GM18502 (cell line): ENCODE measurements at regions not wholly inside any gene's neighbourhood (a gene's known extent, or its start where the extent isn't known, plus 50 kb on each side); places are given as distances from the start of the nearest gene placed in this dataset.
"Not testable (repeated sequence)": the region's sequence is repeated elsewhere in the genome, so short reads cannot be mapped to it uniquely, and the experiment has no call there.

Source experiments
- ATAC-seq: cut with Tn5 transposase; IDR thresholded peaks from one replicate; pipeline ENCODE4 v1.9.1; 2021; ENCODE audit warnings: mild to moderate bottlenecking; ENCODE audit not compliant: unreplicated experiment, poor library complexity

DNA sequence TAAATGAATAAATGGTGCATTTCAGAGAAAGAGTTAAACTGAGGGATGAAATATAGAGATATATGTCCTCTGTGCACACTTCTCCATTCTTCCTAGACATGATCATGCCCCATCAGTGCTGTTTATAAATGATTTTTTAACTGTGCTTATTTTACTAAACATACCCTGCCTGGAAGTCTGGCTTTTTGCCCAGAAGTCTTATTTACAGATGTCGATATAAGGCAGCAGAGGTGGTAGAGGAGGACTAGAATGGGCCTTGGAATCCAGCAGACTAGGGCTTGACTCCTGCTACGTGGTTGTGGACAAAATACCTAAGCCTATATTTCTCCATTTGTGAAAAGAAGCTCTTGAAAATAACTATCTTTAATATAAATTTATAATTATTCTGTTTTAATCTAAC is 355.5 kb downstream of the RAD51AP2 start:
- no peak for ATAC-seq

DNA sequence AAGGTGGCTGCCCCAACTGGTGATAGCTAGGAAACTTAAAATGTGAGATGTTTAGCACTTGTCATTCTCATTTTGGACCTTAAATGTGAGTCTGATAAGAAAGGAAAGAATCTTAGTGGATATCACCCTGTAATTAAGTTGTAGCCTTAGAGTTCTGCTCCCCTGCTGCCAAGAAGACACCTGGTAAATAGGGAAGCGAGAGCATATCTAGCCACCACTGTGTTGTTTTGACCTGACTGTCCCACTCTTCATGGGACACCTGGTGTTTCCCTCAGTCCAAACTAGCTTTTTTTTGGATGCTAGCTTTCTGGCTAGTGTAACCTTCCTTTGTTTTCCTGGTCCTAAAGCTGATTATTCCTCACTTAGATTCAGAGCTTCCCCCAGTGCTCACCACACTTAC is 357.6 kb downstream of the RAD51AP2 start:
- peak; percentile 93 for ATAC-seq

DNA sequence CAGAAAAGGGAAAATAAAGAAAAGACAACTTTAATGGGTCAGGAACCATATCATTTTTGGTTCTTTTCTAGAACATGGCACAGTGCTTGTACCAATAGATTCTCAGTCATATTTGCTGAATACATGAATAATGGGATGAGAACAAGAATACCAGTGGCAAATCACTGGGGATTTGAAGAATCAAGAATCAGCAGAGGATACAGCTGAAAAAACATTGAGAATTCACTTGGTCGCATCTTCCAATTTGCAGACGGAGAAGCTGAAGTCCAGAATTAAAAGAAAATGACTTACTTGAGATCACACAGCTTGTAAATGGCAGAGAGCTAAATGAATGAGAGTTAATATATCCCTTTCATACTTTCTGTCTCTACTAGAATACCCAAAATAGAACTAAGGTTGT is 362.2 kb downstream of the RAD51AP2 start:
- no peak for ATAC-seq

DNA sequence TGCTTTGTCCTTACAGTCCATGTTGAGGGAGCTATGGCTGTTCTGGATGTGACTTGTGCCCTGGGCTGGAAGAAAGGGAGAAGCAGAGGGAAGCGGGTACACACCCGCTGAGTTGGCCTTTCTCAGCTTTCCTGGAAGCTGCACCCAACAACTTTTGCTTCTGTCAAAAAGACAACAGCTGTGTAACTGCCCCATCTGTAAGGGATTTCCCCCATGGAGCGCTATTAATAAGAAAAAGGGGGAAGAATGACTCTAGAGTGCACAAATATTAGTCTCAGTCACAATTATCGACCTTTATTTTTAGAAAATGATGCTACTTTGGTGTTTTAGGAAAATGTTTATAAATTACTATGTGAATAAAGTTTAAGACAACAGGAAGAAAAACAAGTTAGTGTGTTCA is 368.3 kb downstream of the RAD51AP2 start:
- no peak for ATAC-seq

DNA sequence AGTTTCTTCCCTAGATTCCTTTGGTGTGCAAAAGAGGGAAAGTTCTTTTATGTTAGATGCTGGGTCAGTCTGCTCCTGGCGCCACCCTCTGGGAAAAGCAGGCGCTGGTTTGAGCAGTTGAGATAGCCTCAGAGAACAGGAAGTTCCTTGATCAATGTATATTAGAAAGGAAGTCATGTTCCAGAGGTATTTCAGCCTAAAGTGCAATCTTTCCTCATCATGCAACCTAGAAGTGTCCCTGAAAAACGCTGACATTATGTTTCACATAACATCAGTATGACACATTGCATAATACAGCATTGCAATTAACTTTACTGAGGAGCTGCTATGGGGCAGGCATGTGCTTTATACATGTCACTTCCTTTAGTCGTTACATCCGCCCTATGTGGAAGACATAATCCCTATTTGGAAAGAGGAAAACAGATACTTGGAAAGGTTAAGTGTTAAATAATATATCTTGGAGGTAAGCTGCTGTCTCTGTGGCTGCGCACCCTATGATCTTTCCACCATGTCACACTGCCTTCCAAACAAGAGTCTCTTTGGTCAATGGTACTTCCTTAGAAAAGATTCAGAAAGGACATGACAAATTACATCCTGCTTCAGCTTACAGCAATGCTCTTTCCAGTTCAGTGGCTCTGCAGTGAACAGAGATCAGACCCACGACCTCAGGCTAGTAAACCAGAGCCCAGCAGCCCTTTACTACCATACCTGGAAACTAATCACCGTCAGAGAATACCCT is 369.7 kb downstream of the RAD51AP2 start:
- no peak for ATAC-seq

DNA sequence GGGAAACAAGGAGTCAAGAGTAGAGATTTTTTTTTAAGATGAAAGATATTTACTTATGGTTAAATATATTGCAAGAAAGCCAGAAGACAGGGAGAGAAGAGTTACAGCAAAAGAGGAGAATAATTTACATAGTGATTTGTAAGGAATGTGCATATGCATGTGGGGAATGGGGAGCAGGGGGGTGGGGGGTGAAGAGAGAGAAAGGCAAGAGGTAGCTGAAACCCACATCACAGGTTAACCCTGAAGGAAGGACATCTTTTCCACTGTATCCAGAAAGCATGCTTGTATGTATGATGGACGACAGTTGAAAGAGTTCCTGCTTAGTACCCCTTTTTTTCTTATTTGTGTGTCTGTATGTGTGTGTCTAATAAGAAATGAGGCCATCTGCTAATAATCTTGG is 371.9 kb downstream of the RAD51AP2 start:
- no peak for ATAC-seq

DNA sequence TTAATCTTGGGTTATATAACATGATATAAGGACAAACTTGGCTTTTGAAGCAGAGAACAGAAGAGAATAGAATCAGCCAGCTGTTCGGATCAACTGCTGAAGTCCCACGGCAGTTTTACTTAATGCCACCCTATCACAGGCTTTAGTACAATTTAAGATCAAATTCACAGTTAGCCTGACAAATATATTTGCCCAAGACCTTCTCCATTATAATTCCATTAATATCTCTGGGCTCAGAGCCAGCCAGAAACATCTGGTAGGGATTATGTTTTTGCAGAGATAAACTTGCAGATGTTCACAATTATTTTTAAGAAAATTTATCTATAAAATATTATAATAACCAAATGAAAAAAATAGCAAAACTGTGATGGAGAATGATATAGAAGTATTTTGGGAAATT is 381.4 kb downstream of the RAD51AP2 start:
- ATAC-seq: no peak

DNA sequence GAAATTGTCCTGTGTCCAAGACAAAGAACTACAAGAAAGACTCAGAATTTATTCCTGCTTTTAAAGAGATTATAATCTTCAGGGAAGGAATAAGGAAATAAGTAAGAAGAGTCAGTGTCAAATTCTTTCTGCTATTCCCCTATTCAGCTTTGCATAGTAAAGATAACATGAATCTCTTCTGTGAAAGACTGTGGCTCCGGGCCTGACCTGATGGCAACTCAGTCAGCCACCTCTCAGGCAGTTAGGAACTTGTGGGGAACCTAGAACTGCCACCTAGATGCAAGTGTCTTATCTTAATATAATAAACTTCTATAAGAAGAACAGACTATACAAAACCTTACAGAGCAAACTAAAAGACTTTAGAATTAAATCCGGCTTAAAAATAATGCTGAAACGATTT is 382.0 kb downstream of the RAD51AP2 start:
- no peak for ATAC-seq

DNA sequence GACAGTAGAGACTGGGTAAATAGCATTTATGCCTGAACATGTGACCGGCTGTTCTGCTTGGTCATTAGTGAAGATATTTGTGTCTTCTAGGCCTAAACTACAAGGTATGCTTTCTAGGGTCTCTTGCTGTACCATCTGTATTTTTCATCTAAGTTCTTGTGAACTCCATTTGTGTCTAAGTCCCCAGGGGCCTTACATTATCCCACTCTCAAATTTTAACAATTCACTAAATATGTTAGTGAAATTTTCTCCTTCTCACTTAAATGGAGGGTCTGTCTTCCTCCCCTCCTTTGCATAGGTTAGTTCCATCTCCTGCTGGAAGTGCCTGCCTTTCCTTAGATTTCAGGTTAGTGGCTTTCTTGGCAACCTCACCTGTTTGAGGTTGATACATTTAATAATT is 382.6 kb downstream of the RAD51AP2 start:
- ATAC-seq: no peak

DNA sequence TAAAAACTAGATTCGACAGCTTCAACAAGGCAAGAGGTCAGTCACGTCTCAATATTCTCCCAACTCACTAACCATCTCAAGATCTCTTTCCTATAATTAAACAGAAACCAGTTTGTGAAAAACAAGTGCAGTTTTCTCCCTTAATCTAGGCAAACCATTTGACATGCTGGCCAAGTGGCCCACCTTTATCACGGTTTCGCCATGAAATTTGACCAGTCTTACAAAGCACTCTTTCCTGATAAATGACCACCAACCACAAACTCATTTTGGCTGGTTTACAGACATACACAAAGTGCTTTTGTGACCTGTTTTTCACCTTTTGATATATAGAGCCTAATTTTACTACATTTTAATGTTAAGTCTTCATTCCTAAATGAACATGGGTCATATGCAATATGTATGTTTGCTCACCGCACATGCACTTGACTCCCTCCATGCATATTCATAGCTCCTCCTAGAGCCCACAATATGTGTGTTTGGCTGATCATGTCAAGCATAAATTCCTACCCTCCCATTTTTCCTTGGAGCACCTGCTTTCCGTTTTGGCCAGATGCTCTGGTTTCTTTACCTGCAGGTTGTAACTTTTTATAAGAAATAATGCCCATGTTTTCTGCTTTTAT is 385.1 kb downstream of the RAD51AP2 start:
- ATAC-seq: no peak

DNA sequence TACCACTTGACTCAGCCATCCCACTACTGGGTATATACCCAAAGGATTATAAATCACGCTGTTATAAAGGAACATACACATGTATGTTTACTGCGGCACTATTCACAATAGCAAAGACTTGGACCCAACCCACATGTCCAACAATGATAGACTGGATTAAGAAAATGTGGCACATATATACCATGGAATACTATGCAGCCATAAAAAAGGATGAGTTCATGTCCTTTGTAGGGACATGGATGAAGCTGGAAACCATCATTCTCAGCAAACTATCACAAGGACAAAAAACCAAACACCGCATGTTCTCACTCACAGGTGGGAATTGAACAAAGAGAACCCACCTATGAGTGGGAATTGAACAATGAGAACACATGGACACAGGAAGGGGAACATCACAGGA is 387.6 kb downstream of the RAD51AP2 start:
- ATAC-seq: not testable (repeated sequence)

DNA sequence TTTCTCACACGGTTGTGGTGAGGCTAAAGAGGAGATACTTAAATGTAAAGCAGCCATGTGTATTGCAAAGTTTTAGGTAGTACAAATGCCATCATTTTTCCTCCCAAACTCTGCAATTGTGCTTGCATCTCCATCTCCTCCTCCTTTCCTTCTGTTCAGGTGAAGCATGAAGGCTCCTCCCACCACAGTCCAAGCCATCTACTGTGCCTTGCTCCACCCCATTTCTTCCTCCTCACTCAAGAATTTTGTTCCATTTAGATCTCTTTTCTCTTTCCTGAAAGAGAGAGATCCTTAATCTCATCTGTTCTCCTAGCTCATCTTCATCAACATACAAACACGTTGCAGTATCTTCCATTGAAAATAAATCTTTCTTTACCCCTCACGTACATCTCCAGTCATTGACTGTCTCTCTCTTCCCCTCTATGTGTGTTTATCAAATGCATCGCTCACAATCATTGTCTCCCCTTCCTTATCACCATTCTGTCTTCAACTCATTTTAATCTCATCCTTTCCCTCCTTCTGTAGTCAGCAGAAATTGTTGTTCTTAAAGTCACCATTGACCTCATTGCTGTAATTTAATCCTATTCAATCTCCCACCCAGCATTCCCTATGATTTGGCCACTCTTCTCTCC is 392.1 kb downstream of the RAD51AP2 start:
- ATAC-seq: no peak

DNA sequence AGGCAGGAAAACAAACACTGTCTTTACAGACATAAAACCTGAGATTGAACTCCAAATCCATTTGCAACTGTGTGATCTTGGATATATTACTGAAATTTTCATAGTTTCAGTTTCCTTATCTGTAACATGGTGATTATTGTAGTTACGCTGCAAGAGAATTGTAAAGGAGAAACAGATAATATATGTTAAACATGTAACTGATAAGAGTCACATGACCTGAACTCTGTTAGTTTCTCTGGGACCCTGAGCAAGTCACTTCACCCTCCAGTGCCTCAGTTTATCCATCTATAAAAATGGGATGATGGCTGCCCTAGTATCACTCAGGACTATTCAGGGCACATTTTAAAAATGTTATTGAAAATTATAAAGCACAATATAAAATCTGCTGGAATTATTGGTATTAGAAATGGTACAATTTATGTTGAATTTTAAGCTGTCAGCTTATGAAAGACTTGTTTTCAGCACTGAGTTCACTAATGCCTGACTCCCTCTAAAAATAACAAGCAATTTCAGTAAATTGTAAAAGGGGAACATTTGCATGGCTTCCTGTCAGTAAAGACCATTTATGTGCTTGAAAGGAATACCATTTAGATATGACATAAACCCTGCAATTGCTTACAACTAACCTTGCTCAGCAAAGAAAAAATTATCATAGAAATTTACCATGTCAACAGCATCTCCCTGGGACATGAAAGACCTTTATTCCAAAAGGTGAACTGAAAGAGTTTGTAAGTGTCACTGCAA is 393.5 kb downstream of the RAD51AP2 start:
- no peak for ATAC-seq

DNA sequence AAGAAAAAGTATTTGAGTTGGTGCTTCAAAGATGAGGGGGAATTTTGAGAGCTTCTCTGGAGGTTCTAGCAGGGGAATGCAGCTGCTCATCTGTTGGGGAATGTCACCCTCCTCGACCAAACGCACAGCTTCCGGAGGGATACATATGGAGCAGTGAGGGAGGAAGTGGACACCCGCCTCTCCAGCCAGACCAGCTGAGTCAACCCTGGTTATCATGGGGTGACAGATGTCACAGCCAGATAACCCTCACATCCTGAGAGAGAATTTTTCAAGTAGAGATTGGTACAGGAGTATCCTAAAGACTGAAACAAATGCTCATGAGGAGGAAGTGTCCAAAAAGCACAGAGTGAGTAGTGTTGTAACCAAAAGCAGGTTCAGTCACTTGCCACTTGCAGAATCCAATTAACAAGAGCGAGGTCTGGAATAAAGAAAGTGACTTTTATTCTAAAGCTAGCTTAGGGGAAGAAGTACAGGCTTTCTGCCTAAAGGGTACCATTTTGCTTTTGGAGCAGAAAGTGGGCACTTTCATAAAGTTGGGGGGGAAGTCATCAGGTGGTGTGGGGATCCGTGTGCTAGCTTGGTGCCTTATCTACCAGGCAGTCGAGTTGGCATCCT is 395.2 kb downstream of the RAD51AP2 start:
- ATAC-seq: no peak

DNA sequence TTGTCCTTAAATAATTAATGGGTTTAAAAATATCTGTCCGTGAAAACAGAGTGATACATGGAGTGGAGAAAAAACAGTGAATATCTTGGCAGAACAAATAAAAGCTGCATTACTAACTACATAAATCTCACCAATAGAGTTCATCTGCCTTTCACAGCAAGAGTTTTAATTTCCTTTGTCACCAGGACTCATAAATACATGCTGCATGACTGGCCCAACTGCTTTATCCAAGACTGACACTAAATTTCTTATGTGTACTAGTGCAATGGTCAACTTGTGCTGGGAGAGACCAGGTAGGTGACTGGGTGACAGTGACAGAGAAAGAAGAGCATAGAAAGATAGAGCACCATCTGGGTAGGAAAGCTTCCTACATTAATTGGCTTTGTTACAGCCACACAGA is 402.8 kb downstream of the RAD51AP2 start:
- no peak for ATAC-seq

DNA sequence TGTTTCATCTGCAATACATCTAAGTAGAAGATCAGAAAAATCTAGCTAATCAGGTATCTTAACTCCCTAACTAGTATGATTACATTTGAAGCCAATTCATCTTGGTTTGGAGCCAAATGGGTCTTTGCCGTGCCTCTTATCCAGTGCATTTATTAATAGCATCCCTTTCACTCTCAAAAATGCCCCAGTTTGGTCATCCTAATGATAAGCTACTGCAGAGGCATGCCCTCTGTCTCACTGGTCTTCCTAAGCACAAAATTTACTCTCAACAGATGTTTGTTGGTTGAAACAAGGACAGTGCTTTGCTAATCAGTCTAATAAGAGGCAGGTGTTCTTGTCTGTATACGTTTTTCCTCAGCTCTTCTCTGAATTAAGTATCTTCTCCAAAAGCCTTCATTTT is 403.2 kb downstream of the RAD51AP2 start:
- ATAC-seq: no peak

DNA sequence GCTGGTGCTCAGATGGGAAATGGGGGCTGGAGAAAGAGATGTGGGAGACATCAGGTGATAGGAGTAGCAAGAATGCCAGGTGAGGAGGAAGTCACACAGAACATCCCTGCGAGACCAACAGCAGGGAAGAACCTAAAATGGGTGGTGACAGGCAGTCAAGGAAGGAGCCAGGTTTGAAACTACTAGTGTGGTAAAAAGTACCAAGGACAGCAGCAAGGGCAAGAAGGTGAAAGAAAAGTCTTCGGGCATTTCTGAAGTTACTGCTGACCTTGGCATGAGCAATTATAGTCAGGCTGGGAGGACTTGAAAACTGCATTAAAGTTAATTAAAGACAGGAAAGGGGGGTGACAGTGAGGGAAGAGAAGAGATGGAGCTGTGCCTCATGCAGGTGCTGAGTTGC is 410.4 kb downstream of the RAD51AP2 start:
- no peak for ATAC-seq

DNA sequence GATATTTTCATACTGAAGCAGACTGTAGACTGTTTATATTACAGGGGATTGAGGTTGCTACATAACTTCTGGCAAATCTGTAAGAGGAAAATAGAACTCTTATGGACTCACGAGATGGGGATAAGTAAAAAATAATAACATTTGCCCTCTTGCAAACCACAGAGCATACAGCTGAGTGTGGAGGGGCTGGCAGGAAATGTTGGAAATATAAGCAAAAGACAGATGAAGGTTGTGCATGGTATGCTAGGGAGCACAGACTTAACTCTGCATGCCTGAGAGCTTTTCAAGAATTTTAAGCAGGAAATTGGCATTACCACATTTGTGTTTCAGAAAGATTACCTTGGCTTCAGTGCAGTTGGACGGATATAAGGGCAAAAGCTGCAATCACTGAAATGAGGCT is 411.1 kb downstream of the RAD51AP2 start:
- ATAC-seq: no peak

DNA sequence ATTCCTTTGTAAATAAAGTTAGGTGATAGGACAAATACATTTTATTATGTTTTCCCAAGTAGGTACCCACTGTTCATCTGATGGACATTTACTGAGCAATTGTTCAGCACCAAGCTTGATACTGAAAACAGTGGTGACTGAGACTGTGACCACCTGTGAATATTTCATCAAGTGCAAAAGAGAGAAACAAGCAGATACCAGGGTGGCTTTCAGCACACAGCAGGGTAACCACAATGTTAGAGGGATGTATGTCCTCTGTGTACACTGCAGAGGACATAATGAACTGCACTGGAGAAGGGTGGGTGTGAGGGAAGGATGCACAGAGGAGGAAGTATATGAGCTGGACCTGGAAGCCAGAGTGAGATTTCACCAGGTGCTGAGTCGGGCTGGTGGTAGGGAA is 411.8 kb downstream of the RAD51AP2 start:
- no peak for ATAC-seq

DNA sequence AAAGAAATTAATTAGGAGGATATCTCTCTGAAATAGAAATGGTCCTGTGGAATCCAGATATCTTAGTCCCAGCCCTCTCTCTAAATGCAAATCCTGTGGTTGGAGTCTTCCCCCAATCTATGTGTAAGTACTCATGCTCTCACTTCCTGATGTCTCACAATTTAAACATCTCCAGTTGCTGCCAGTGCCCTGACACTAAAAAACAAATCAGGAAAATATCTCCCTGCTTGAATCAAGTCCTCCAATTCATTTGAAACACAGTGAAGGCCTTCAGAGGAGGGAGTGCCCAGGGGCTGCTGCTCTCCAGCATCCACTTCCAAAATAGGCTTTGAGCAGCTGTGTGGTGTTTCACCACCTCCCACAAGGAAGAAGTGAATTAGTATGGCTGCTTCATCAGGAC is 413.8 kb downstream of the RAD51AP2 start:
- peak; percentile 86 for ATAC-seq

DNA sequence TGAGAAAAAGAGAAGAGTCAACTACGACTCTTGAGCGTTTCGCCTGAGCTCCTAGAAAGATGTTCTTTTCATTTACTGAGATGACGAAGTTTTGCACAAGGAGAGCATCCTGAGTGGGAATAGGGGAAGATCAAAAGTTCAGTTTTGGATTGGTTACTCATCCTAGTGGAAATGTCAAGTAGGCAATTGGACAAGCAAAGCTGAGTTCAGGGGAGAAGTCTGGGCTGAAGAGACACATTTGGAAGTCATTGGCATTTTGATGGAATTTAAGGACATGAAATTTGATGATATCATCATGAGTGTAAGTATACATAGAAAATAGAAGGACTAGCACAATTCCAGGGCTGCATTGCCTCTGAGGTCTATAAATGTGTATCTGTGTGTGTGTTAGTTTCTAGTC is 416.6 kb downstream of the RAD51AP2 start:
- ATAC-seq: no peak
